Erythroblast (primary cell): ENCODE measurements at regions not wholly inside any gene's neighbourhood (a gene's known extent, or its start where the extent isn't known, plus 50 kb on each side); places are given as distances from the start of the nearest gene placed in this dataset.

Experiments
- DNase-seq, 2 experiments: peaks; one replicate each; lab custom pipeline; 2025; lab: John Stamatoyannopoulos, UW
- GATA1 ChIP-seq: IDR thresholded peaks from 2 replicates; pipeline ENCODE4 v1.6.1; 2011; ENCODE audit warnings: low read depth, mild to moderate bottlenecking, control low read depth, low read length, moderate library complexity
- POLR2A ChIP-seq: IDR thresholded peaks from 2 replicates; pipeline ENCODE4 v1.6.1; 2011; ENCODE audit warnings: mild to moderate bottlenecking, low read length

DNA sequence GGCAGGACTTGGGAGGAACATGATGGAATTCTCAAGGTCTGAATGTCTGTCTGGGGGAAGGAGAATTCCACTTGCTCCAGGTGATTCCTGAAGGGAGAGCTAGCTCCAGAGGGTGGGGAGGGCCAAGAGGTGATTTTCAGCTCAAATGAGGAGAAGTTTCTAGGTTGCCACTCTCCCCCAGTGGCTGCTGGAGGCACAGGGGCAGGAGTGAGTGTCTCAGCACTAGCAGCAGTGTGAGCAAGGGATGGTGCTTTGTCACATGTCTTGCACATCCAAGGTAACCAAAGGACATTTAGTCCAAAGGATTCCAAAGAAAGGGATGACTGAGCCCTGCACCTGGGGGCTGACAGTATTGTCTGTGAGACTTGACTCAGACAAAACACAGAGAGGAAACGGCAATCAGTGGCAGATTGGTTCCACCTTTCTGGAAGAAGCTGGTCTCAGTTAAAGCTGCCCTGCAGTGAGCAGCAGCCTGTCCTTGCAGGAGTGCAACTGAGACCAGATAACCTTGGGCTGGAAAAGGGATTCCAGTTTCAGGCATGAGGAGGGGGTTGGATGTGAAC, 51.2 kb upstream of the PCBD1 start:
- TF ChIP-seq POLR2A (no peak), GATA1 (no peak)
- DNase-seq: no peak

DNA sequence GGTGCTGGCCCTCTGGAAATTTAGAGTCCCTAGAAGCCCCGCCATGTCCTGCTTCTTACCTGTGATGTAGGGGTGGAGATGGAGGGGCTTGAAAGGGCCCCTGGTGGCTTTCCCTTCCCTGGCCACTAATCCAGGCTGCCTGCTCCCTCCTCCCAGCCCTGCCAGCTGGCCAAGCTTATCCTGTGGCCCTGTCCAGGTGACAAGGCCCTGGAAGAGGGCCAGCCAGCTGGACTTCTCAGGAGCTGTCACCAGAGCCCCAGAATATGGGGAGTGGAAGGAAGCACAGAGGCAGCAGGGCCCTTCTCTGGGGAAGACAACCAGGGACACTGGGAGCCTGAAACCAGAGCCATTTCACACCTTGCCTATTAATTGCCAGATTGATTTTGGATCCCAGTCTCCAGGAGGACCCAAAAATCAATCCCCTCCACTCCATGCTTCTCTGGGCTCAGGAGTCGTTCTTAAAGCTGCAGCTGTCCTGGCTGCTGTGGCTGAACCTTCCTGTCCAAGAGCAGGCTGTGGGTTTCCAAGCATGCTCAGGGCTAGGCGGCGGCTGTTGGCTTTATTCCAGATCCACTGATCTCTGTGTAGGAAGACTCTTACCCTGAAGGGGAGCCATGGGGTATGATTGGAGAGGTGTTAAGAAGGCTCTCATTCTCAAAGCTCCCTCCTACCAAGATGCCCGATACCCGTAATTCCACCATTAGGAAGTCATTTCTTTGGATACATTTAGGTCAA, 52.6 kb upstream of the PCBD1 start:
- DNase-seq: peak; percentile 21 to 36

DNA sequence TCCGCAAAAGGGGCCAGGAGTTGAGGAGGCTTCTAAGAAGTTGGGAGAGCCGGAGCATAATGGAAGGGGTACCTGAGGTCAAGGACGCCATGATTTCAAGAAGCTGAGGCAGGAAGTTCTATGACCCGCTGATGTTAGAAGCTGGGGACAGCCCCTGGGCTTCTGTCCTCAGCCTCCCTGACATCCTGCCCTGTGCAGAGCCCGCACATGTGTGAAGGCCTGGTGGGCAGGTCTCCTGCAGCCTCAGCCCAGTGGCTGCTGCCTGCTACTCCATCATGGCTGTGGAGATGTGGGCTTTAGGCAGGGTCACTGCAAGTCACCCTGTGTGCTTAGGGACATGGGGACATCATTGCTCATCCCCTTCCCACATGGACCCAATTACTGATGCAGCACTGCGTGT, 53.8 kb upstream of the PCBD1 start:
- DNase-seq: no peak
- TF ChIP-seq GATA1 (no peak), POLR2A (no peak)

More for the DNA sequence above, 52.6 kb upstream of the PCBD1 start:
- TF ChIP-seq POLR2A: no peak
- no peak for TF ChIP-seq GATA1

DNA sequence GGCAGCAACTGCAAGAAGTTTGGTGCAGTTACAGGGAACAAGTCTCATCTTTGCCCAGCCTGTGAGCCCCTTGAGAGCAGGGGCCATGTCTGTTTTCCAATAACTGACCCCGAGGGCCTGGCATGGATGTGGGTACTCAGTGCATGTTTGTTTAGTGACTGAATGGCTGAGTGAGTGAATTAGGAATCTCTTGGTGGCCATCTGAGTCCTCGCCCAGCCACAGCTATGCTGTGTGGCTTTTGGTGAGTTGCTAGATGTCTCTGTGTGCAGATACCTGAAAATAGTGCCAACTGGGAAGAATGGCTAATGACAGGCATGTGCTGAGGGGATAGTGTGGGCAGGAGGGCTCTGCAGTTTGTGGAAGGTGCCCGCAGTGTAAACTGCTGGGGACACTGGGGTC, 54.4 kb upstream of the PCBD1 start:
- DNase-seq: no peak
- TF ChIP-seq GATA1 (no peak), POLR2A (no peak)

DNA sequence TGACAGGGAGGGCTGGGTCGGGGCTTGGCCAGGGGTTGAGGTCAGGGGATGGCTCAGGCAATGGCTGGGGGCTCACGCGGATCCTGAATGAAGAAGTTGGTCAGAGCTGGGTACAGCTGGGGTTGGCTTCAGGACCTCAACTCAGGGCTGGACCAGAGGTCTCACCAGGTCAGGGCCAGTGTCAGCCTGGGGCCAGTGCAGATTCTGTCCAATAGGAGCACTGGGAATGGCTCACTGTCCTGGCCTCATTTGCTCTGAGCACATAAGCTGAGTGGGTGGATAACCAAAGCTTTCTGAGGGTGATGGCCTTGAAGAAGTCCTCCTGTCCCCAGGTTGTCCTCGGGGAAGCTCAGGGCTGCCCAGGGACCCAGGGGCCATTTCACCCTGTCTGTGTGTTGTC, 54.9 kb upstream of the PCBD1 start:
- DNase-seq: no peak
- TF ChIP-seq POLR2A: no peak
- no peak for TF ChIP-seq GATA1

DNA sequence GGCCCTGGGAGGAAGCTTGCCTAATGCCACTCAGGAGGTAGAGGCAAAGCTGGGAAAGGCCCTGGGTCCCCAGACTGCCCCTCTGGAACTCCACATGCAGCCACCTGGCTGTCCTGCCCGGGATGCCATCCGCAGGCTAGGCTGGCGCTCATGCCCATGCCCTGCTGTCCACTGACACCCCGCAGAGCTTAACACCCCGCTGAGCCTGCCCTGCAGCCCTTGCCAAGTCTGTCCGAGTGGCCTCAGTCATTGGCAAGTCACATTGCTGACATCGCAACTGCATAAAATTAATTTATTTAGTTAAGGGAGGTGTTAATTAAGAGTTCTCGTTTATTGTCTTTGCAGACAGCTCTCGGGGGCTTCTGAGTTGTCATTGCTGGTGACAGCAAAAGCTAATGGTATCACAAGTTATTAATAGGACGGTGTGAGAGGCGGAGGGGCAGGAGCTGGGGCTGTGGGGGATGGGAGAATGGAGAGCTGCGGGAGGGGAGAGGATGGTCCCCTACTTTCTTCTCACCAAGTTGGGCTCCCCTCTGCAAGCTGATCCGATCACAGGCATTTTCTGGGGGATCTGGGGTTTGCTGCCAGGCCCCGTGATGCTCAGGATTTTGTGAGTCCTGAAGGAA, 55.6 kb upstream of the PCBD1 start:
- TF ChIP-seq POLR2A: no peak
- no peak for TF ChIP-seq GATA1
- DNase-seq: no peak

DNA sequence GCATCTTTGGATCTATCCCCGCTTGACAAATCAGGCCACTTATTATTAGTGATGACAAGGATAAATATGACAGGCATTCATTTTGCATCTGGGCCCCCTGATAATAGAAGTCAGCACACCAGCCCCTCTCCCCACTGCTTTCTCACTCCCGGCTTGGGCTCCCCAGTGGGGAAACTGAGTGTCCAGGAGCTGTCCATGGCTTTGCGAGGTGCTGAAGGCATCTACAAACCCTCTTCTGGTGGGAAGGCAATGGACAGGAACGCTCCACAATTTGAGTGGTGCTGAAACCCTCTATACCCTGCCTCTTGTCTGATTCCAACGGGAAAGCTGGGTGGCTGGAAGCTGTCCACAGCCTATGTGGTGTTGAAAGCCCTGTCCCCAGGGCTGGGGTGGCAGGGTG, 61.7 kb upstream of the PCBD1 start:
- DNase-seq: no peak
- no peak for TF ChIP-seq GATA1
- no peak for TF ChIP-seq POLR2A

DNA sequence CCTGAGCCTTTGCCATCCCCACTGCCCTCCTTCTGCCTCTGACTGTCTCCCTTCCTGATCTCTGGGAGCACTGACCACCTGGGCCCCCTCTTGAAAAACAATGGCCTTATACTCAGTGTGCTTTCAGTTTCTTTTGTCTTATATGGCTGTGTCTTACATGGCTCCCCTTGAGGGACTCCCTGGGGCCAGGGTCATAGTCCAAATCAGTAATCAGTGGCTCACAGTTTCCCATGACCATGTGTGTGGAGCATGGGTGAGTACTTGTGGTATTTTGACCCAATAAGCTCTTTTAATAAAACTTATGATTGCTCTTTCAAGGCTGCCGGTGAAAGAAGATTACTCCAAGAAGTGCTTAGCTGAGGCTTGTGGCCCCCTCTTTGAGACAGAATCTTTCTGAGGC, 62.4 kb upstream of the PCBD1 start:
- TF ChIP-seq GATA1 (no peak), POLR2A (no peak)
- DNase-seq: no peak

DNA sequence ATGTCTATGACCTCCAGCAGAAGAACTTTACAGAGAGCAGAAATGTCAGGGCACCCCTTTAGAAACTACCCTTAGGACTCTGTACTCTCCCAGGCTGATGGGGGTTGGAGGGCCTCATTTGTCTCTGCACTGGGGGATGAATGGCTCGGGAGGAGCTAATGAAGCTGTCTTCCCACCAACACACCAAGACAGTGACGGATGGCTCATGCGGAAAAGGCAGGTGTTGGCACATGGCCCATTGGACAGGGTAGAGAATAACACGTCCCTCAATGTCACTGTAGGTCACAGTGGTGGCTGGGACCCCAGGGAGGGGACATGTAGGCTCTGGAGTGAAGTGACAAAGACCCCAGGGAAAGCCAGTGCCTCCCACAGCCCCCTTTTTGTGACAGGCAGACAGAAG, 64.0 kb upstream of the PCBD1 start:
- TF ChIP-seq GATA1 (no peak), POLR2A (no peak)
- no peak for DNase-seq

DNA sequence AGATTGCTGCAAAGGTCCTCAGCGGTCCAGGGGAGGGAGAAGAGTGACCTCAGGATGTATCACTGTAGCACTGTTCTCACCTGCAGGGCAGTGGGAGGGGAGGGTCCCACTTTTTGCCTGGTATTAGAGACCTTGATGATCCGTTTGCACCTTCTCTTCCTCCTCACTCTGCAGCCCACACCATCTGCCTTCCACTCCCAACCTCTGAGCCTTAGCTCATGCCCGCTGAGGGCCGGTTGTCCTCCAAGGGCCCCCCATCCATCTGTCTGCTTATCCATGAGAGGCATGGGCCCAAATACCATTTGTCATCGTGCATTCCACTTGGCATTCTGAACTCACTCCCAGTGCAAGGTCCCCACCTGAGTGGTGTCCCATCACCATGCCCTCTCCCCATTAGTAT, 64.6 kb upstream of the PCBD1 start:
- no peak for TF ChIP-seq POLR2A
- no peak for TF ChIP-seq GATA1
- no peak for DNase-seq

DNA sequence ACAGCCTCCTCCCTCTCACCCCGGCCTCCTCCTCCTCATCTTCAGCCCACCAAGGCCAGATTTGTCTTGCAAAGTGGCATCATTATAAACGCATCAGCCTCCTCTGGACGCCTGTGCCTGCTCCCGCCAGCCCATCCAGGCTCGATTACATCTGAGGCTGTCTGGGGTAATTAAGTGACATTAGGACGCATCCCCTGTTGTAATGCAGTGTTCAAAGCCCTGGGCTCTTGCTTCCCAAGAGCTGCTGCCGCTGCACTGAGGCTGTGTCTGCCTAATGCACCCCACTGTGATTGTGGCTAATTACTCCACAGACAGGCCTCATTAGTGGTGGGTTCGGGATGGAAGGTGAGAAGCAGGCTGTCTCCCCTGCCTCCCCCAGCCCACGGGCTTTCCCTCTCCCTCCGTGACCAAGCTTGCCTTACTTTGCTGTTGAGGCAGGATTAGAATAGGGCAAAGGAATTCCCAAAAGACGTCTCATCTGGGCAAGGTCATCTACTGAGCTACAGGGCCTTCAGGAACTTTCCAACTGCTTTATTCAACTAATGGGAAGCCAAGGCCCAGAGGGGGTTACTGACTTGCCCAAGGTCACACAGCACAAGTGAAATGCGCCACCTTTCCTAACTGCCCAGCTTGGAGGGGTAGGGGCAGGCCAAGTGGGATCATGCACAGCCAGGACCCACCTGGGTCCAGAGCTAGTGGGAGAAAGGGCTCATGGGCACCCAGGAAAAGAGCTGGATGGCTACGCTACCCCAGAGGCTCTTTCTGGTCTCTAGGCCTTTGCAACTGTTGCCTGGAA, 66.2 kb upstream of the PCBD1 start:
- DNase-seq: no peak
- no peak for TF ChIP-seq POLR2A
- no peak for TF ChIP-seq GATA1

DNA sequence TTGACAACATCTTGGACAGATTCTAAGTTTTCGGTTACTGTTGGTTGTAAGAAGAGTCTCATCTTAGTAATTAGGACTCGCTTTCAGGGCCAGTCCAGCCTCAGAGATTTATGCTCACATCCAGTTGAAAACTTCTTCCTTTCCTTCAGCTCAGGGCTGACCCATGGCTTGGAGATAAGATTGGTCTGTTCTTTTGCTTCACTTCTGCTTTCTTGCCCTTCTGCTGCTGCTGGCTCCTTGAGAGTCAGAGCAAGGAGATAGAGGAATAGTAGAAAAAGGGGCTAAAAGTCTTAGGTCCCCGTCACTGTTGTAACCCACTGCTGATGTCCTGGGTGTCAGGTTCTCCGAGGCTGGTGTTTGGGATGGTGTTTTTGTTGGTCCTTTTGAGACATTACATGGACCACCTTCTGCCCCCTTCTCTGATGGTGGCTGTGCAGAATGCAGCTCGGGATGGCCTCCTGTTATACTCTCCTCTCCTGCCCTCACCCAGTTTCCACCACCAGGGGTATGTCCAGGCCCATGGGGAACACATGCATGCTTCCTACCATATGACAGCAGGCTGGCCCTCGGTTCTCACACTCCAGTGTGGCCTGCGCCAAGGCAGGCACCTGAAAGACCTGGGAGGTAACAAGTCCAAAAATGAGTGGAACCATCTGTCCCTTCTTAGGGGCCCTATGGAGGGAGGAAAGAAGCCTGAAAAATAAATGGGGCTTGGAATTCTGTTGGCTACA, 67.8 kb upstream of the PCBD1 start:
- TF ChIP-seq GATA1 (no peak), POLR2A (no peak)
- no peak for DNase-seq

DNA sequence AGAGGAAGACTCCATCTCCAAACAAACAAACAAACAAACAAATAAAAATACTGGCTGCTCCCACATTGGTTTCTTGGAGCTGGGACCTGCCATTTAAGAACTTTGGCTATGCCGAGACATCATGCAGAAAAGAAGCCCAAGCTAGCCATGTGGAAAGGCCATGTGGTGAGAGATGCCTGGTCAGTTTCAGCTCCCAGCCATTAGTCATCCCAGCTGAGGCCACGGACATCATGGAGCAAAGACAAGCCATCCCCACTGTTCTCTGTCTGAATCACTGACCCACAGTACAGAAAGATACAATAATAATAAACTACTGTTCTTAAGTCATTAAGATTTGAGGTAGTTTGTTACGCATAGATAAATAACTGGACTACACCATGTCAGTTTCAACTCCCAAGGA, 70.0 kb upstream of the PCBD1 start:
- DNase-seq: no peak
- TF ChIP-seq POLR2A (no peak), GATA1 (no peak)

DNA sequence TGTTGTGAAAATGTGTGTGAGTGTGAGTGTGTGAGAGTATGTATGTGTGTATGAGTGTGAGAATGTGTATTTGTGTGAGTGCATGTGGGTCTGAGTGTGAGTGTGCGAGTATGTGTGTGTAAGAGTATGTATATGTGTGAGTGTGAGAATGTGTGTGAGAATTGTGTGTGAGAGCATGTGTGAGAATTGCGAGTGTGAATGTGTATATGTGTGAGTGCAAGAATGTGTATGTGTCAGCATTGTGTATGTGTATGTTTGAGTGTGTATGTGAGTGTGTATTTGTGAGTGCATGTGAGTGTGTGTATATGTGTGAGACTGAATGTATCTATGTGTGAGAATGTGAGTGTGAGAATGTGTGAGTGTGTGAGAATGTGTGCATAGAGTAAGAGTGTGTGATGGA, 72.0 kb upstream of the PCBD1 start:
- TF ChIP-seq POLR2A (no peak), GATA1 (no peak)
- no peak for DNase-seq
